Loucy (cell line): ENCODE measurements at regions not wholly inside any gene's neighbourhood (a gene's known extent, or its start where the extent isn't known, plus 50 kb on each side); places are given as distances from the start of the nearest gene placed in this dataset.

Experiments
- H2AFZ ChIP-seq: fragments of 200-600 bp; sonication (generic); 2 replicates; pipeline ENCODE4 v1.6.0; 2016; ENCODE audit warnings: antibody characterized with exemption, mild to moderate bottlenecking, low read length, moderate library complexity
- H3F3A ChIP-seq: fragments of 200-600 bp; 2 replicates; pipeline ENCODE4 v1.6.0; 2016; ENCODE audit warnings: antibody characterized with exemption, low read depth, mild to moderate bottlenecking
- H3K27me3 ChIP-seq: fragments of 200-600 bp; sonication (generic); 2 replicates; pipeline ENCODE4 v1.6.1; 2014; ENCODE audit warnings: low read length, mild to moderate bottlenecking; ENCODE audit not compliant: insufficient read depth, poor library complexity, severe bottlenecking
- H3K36me3 ChIP-seq: fragments of 200-600 bp; sonication (generic); 2 replicates; pipeline ENCODE4 v1.6.1; 2016; ENCODE audit warnings: low read length; ENCODE audit not compliant: insufficient read depth
- H3K4me1 ChIP-seq: fragments of 200-600 bp; sonication (generic); 2 replicates; pipeline ENCODE4 v1.5.1; 2014; ENCODE audit warnings: low read length, mild to moderate bottlenecking; ENCODE audit not compliant: insufficient read depth, poor library complexity, severe bottlenecking
- H3K4me2 ChIP-seq: fragments of 200-600 bp; sonication (generic); 2 replicates; pipeline ENCODE4 v1.6.0; 2014; ENCODE audit warnings: antibody characterized with exemption, low read length, low read depth, mild to moderate bottlenecking; ENCODE audit not compliant: poor library complexity, severe bottlenecking
- H3K4me3 ChIP-seq: fragments of 200-600 bp; sonication (generic); 2 replicates; pipeline ENCODE4 v1.5.1; 2014; ENCODE audit warnings: low read length, mild to moderate bottlenecking, mixed read lengths; ENCODE audit not compliant: poor library complexity, severe bottlenecking
- H3K79me2 ChIP-seq: fragments of 200-600 bp; sonication (generic); 2 replicates; pipeline ENCODE4 v1.6.1; 2014; ENCODE audit warnings: low read length; ENCODE audit not compliant: insufficient read depth
- H3K9ac ChIP-seq: fragments of 200-600 bp; sonication (generic); 2 replicates; pipeline ENCODE4 v1.6.0; 2014; ENCODE audit warnings: mild to moderate bottlenecking, low read depth, low read length, moderate library complexity; ENCODE audit not compliant: poor library complexity, severe bottlenecking
- H3K9me2 ChIP-seq: fragments of 200-600 bp; sonication (generic); replicated peaks from 2 replicates; pipeline ENCODE4 v1.6.1; 2016; ENCODE audit warnings: low read depth, low read length, mixed read lengths
- H3K9me3 ChIP-seq: fragments of 200-600 bp; sonication (generic); 2 replicates; pipeline ENCODE4 v1.6.1; 2014; ENCODE audit warnings: mild to moderate bottlenecking, antibody characterized with exemption, low read length, low read depth; ENCODE audit not compliant: insufficient read depth
- H4K20me1 ChIP-seq: fragments of 200-600 bp; sonication (generic); 2 replicates; pipeline ENCODE4 v1.6.0; 2014; ENCODE audit warnings: antibody characterized with exemption, low read length, mild to moderate bottlenecking; ENCODE audit not compliant: insufficient read depth, poor library complexity, severe bottlenecking
- CTCF ChIP-seq: fragments of 200-600 bp; sonication (generic); conservative IDR thresholded peaks from 2 replicates; pipeline ENCODE4 v1.5.1; 2014; ENCODE audit warnings: mild to moderate bottlenecking, antibody characterized with exemption, low read length
- EZH2phosphoT487 ChIP-seq: fragments of 200-600 bp; IDR thresholded peaks from 2 replicates; pipeline ENCODE4 v1.6.1; 2018; ENCODE audit warnings: antibody characterized with exemption, mild to moderate bottlenecking, moderate library complexity, borderline replicate concordance

GRCh38 chr14:28677381-28677780 lies 89.2 kb upstream of the FOXG1 start:
- no peak for TF ChIP-seq CTCF
- TF ChIP-seq EZH2phosphoT487: no peak
- no peaks in the 10 kb centered on the region for H3F3A ChIP-seq
- H3K4me3 ChIP-seq: no peak overlapping the region
- no peaks in the 10 kb centered on the region for H3K9me2 ChIP-seq
- no peaks in the 10 kb centered on the region for H3K9me3 ChIP-seq
- H4K20me1 ChIP-seq: no peaks in the 10 kb centered on the region
- no peaks in the 10 kb centered on the region for H3K36me3 ChIP-seq
- H3K4me1 ChIP-seq: no peaks in the 10 kb centered on the region
- no peaks in the 10 kb centered on the region for H3K27me3 ChIP-seq
- no peak overlapping the region for H2AFZ ChIP-seq
- no peak overlapping the region for H3K9ac ChIP-seq
- H3K4me2 ChIP-seq: no peak overlapping the region
- no peaks in the 10 kb centered on the region for H3K79me2 ChIP-seq

- H3K9ac ChIP-seq: no peak overlapping the region
- H3K9me3 ChIP-seq: no peaks in the 10 kb centered on the region
- no peaks in the 10 kb centered on the region for H3K4me1 ChIP-seq
- H3K27me3 ChIP-seq: no peaks in the 10 kb centered on the region
- TF ChIP-seq CTCF: no peak
- no peak for TF ChIP-seq EZH2phosphoT487
- H4K20me1 ChIP-seq: no peaks in the 10 kb centered on the region
- H3K79me2 ChIP-seq: no peaks in the 10 kb centered on the region
- H3F3A ChIP-seq: no peaks in the 10 kb centered on the region
- no peak overlapping the region for H3K4me3 ChIP-seq
- no peaks in the 10 kb centered on the region for H3K9me2 ChIP-seq
- H3K36me3 ChIP-seq: no peaks in the 10 kb centered on the region
- H3K4me2 ChIP-seq: no peak overlapping the region
- H2AFZ ChIP-seq: no peak overlapping the region
Measured at GRCh38 chr14:28678887-28679286, 87.7 kb upstream of the FOXG1 start.

- Histone ChIP-seq H3K9ac (no peak overlapping the region), H3K79me2 (no peaks in the 10 kb centered on the region), H2AFZ (no peak overlapping the region), H4K20me1 (no peaks in the 10 kb centered on the region), H3K9me3 (no peaks in the 10 kb centered on the region), H3K4me3 (no peak overlapping the region), H3K27me3 (no peaks in the 10 kb centered on the region), H3F3A (no peaks in the 10 kb centered on the region), H3K9me2 (no peaks in the 10 kb centered on the region), H3K4me1 (no peaks in the 10 kb centered on the region), H3K36me3 (no peaks in the 10 kb centered on the region), H3K4me2 (no peak overlapping the region)
- TF ChIP-seq CTCF: no peak
- no peak for TF ChIP-seq EZH2phosphoT487
Measured at GRCh38 chr14:28681681-28682080, 84.9 kb upstream of the FOXG1 start.
